A673 (cell line): ENCODE measurements at regions not wholly inside any gene's neighbourhood (a gene's known extent, or its start where the extent isn't known, plus 50 kb on each side); places are given as distances from the start of the nearest gene placed in this dataset.

Source experiments
- EZH2 ChIP-seq: fragments of 200-600 bp; sonication (generic); IDR thresholded peaks from 2 replicates; pipeline ENCODE4 v1.6.1; 2017; ENCODE audit warnings: borderline replicate concordance, low read depth, mild to moderate bottlenecking, mixed read lengths, antibody characterized with exemption, low read length; ENCODE audit not compliant: poor library complexity, severe bottlenecking
- TF ChIP-seq, protein P1 (sequence below): fragments of 300-800, 200-600 bp; sonication (generic); conservative IDR thresholded peaks from 2 replicates; pipeline ENCODE4 v1.5.1; 2017; ENCODE audit warnings: low read depth, mild to moderate bottlenecking, antibody characterized with exemption, low read length, moderate library complexity, mixed read lengths

- TF ChIP-seq, protein P1, sequence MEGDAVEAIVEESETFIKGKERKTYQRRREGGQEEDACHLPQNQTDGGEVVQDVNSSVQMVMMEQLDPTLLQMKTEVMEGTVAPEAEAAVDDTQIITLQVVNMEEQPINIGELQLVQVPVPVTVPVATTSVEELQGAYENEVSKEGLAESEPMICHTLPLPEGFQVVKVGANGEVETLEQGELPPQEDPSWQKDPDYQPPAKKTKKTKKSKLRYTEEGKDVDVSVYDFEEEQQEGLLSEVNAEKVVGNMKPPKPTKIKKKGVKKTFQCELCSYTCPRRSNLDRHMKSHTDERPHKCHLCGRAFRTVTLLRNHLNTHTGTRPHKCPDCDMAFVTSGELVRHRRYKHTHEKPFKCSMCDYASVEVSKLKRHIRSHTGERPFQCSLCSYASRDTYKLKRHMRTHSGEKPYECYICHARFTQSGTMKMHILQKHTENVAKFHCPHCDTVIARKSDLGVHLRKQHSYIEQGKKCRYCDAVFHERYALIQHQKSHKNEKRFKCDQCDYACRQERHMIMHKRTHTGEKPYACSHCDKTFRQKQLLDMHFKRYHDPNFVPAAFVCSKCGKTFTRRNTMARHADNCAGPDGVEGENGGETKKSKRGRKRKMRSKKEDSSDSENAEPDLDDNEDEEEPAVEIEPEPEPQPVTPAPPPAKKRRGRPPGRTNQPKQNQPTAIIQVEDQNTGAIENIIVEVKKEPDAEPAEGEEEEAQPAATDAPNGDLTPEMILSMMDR = no peak
- TF ChIP-seq EZH2 = no peak
Observed at GRCh38 chr1:38249001-38249400, 202.4 kb upstream of the POU3F1 start.
